Pons (tissue), 1 donor: ENCODE measurements at regions not wholly inside any gene's neighbourhood (a gene's known extent, or its start where the extent isn't known, plus 50 kb on each side); places are given as distances from the start of the nearest gene placed in this dataset.
"Not testable (repeated sequence)": the region's sequence is repeated elsewhere in the genome, so short reads cannot be mapped to it uniquely, and the experiment has no call there.

Experiments used
- DNase-seq: peaks from one replicate; pipeline ENCODE4 v3.0.0-alpha.2; 2016; ENCODE audit warnings: low spot score

DNA sequence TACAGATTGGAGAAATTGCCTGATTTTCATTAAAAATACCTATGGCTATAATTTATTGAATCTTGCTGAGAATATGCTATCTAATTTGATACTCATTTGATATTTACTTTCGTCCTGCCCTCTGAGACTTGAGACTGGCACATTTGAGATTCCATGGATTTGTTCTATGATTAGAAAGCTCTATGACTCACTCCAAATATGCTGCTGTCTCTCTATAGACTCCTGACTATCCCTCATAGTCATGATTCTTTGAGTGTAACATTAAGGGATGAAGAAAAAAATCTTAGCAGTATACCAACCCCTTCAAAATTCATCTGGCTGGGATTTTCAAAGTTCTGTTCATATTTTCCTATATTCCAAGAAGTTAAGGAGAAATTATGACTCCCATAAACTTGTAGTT, 191.9 kb downstream of the LRIG3 start:
- DNase-seq = no peak

DNA sequence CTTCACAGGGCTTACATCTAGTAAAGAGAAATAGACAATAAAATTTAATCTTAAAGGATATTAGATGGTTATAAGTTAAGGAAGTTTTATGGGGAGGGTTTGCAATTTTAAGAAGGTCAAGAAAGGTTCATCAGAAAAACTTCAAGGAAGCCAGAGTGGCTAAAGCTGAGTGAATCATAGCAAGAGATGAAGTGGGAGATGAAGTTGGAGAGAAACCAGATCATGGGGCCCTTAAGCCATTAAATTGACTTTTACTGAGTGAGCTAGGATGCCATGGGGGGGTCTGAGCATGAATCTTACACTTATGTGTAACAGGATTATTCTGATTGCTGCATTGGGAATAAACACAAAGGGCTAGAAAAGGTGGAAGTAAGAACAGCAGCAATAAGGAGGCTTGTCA, 189.2 kb downstream of the LRIG3 start:
- no peak for DNase-seq

DNA sequence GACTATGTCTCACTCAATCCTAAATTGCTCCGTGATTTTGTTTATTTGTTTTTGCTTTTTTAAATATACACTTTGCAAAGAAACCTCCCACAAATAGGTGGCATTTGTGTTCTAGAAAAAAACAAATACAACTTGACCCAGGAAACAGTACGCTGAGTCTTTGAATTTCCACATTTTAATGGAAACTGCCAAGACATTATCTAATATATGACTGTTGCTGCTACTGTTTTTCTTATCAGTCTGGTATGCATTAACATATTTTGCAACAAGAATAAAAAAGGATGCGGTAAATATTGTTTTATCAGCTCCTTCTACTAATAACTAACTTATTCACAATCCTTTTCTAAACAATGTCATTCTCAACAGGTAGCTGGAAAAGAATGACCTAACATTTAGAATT, 187.4 kb downstream of the LRIG3 start:
- no peak for DNase-seq

DNA sequence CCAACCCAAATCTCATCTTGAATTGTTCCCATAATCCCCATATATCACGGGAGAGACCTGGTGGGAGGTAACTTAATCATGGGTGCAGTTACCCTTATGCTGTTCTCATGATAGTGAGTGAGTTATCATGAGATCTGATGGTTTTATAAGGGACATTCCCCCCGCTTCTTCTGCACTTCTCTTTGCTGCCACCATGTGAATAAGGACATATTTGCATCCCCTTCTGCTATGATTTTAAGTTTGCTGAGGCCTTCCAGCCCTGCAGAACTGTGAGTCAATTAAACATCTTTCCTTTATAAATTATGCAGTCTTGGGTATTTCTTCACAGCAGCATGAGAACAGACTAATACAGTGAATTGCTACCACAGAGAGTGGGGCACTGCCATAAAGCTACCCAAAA, 179.1 kb downstream of the LRIG3 start:
- no peak for DNase-seq

DNA sequence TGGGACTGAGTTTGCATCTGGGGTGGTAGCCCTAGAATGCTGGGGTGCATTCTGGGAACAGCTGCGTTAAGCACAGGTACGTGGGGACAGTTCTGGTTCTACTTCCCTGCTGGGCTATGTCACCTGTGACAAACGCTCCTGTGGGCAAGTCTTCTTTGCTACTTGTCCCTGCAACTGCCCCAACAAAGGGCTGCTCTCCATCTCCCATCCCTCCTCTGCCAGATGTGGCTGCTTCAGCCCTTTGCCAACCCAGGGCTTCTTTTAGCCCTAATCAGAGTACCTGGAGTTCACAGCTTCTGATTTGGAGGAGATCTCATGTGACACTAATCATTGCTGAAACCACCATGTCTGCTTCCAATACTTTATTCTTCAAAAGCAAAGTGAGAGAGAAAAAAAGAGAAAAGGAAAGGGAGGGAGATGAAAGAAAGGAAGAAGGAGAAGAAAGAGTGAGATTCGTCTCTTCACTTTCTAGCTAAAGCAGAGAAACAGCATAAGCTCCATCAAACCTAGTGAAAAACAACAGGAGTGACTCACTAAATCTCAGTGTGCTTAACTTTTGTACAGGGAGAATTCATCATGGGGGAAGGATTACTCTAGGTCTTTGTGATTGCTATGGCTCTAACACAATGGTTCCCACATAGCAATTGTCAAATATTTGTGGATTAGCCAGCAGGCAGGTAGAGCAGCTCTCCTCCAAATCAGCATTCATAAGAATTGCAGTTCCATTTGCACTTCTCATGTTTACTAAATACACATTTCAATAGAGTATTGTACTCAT, 174.8 kb downstream of the LRIG3 start:
- no peak for DNase-seq

DNA sequence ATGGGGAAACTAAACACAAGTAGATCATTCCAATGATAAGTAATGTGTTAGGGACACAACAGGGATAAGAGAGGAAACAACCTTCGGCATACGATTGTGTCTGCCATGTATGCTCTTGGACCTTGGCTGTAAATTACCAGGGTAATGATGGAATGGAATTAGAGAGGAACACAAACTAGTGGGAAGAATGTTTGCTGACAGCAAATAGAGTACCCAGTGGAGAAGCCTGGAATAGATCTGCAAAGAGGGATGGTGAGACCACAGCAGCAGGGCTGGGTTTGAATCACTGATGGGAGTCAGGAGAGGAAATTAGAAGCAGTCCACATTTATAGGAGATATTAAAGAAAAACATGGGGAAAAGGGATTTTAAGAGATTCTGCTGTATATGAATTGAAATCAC, 172.8 kb downstream of the LRIG3 start:
- no peak for DNase-seq

DNA sequence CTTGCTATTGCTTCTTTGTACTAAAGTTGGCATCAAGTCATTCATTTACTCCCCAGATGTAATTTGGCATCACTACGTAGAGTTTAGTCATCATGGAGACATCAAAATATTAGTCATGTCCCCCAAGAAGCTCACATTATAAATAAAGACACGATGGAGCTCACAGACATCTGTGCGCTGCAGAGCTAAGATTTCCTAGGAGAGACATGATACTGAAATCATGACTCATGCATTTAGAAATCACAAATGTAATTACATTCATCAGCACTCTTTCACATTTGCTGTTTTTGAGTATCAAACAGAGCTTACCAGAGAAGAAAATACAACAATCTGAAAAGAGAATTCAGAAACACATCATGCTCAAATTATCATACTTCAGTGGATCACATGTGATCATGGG, 169.8 kb downstream of the LRIG3 start:
- DNase-seq = no peak

DNA sequence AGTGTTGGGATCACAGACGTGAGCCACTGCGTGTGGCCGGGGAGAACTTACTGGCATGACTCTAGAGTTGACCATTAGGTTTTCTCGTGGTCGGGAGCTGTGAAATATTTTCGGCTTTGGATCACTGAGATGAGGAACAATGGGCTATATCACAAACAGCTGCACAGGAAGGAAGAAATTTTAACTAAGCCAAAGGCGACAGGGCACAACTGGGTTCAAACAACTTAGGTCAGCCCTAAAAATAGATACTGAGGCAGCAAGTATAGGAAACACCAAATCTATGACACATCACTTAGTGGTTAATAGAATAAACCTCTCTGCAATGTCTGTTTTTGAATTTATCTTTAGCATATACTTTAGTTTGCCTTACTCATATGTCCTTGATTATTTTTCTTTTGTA, 162.9 kb downstream of the LRIG3 start:
- DNase-seq = no peak

DNA sequence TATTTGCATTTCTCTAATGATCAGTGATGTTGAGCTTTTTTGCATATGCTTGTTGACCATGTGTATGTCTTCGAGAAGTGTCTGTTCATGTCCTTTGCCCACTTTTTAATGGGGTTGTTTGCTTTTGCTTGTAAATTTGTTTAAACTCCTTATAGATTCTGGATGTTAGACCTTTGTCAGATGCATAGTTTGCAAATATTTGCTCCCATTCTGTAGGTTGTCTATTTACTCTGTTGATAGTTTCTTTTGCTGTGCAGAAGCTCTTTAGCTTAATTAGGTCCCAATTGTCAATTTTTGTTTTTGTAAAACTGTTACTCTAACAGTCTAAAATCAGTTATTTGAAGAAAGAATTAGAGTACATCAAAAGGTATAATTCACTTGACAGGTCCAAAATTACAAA, 160.6 kb downstream of the LRIG3 start:
- DNase-seq = not testable (repeated sequence)

DNA sequence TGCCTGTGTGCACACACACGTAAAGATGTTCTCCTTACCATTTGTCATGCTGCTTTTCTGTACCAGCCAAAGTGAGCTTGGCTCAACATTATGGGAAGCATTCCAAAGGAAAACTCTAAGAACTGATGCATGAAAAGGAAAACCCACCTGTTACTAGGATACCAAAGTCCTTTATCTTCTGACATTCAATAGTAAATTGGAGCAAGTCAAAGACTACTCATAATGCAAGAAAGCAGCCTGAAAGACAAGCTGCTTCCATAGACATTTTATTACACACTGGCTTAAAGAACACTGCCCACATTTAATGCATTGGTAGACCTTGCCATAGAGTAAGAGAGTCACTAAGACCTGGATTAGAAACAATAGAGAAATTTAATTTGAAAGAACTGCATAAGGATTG, 159.0 kb downstream of the LRIG3 start:
- no peak for DNase-seq

DNA sequence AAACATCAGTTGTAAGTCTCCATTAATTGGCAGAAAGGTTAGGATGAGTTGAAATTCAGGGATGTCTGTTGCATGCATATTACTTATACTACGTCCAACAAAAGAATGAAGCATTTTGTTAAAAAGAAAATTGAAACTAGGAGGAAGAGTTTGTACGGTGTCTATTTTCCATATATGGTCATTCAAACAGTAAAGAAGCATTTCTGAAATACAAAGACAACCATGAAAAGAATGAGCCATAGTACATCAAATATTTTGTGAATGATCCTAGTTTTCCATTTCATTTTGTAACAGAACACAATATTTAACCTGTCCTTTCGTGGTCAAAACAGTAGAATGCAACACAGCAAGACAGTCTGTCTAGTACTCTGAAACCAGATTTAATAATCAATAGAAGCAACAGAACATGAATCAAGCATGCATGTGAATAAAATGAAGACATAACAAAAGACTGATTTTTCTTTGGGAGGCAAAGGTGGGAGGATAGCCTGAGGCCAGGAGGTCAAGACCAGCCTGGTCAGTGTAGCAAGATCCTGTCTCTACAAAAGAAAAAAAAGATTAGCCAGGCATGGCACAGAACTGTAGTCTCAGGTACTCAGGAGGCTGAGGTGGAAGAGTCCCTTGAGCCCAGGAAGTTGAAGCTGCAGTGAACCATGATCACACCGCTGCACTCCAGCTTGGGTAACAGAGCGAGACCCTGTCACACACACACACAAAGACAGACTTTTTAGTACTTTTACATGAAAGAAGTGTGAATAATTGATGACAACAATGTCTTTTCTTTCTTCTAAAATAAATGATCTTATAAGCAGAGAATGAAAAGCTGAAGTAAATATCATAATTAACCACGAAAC, 156.0 kb downstream of the LRIG3 start:
- no peak for DNase-seq

DNA sequence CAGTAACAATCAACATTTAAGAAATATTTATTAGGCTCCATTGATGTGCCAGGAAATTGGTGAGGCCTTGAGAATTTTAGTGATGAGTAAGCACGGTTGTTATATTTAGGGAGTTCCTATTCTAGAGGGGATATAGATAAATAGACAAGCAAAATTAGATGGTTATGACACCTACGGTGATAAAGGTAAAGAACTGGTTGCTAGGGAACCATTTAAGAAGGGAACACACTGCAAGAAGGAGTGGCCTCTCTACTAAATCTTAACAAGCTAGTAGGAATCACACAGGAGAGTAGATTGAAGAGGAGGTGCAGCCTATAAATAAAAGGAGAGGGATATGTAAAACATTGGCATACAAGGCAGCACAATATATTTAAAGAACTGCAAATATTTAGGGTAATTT, 155.2 kb downstream of the LRIG3 start:
- no peak for DNase-seq

DNA sequence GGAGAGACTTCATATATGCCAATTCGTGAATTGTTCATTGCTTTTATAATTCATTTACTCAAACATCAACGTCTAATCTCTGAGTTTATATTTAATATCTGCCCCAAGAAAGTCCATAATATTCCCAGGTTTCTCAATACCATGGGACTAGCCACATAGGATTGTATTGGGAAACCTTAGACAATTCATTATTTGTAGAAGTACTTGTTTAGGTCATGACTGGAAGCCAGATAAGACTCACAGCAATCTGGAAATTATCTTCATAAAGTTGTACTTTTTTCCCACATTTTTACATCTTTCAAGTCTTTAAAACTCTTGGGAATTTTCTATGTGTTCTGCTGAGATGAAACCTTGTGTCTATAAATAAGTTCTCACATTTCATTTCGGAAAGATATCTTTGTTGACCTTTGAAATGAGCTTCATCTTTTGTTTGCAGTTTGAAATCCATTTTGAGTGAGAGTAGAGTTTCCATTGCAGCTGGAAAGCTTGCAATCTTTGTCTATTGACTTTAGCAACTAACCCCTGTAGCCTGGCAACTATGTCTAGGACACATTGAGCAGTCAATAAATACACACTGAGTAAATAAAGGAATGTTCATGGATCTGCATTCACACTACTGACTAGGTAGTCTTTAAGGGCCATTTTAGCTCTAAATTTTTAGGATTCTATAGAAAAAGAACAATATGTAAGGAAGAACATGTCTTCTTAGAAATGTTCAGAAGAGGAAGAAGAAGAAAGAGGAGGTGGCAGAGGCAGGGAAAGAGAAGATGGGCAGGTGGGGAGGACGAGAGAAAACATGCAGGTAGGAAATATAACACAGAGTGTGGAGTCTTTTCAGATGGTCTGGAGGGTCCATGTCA, 154.4 kb downstream of the LRIG3 start:
- no peak for DNase-seq

DNA sequence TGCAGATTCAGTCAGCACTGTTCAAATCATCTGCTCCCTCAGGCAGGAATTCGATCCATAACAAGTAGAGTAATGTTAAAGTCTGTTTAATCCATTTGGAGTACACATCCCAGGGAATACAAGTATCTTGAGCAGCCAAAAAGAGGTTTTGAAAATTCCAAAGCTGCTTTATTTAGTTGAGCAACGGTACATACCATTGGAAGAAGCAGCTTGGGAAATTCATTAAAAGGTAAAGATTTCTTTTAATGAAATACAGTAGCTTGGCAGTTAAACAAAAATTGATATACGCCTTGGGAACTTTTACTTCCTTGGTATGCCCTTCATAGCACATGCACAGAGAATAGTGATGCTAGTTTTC, 153.8 kb downstream of the LRIG3 start:
- no peak for DNase-seq

DNA sequence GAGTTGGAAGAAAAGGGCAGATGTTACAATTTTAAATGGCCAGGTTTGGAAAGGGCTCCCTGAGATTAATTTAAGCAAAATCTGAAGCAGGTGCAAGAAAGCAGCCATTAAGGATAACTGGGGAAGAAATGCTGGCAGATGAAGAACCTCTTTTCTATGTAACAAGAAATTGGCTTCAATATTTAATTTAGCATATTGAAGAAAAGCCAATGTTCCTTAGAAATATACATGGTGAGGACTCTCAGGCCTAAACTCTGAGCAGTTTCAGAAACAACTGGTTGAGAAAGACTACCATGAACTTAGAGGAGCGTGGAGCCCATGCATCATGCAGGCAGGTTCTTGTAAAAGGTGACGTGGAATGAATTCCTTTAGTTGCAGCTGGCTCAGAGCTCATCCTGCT, 152.8 kb downstream of the LRIG3 start:
- no peak for DNase-seq

DNA sequence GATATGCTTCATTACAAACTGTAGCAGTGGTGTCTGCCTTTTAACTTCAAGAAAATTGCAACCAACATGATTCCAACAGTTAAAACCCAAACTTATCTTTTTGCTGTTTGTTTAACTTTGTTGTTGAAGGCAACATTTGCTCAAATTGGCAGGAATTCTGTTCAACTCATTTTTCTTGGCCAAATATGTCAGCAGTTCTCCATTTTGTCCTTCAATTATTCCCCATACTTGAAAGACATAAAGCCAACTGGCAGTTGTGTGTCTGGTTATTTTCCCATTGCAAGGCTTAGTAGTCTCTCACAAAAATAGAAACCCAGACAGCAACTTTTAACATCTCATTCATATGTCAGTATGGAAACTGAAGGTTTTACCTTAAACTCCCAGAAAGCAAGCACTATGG, 146.3 kb downstream of the LRIG3 start:
- DNase-seq = no peak

DNA sequence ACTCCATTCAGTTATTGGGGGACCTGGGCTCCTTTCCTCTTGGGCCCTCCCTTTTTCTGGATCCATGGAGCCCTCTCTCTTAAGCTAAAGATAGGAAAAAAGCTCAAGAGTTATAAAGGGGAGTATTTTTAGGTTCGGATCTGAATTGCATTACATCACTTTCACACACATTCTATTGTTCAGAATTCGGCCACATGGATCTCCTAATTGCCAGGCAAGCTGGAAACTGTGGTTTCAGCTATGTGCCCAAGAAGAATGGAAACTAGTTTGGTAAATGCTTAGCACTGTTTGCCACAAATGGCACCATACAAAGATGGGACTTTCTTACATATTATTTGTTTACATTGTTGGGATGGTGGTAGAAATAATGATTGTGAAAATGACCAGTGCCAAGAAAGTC, 145.6 kb downstream of the LRIG3 start:
- no peak for DNase-seq

DNA sequence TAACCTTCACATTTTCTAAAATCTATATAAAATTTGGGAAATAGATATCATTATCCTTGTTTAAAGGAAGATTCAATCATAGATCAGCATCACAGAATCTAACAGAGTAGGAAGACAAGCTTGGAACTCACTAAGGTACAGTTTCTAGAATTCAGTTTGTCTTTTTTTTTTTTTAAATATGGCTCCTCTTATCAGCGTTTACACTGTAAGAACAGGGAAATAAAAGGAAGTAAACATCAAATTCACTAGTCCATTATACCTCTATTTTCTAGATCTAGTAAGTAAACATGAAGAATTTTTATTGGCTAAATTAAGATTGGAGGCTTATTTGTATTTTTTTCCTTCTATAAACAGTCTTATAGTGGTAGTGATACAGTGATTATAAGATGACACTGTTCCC, 144.9 kb downstream of the LRIG3 start:
- DNase-seq = no peak

DNA sequence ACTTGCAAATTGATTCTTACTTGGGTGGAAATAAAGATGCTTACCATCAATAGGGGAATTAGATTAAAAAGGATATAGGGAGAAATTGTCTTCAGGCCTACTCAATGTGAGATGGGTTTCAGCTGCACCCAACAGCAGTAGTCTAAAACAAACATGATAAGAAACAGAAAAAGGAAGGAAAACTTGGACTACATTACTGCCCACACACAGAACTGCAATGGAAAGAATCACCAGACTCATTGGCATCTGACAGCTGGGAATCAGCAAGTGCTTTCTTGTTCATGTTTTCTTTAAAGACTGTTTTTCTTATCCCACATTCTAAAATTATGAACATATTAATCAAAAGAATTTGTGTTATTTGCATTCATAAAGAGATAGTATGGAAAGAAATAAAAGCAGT, 144.2 kb downstream of the LRIG3 start:
- no peak for DNase-seq

DNA sequence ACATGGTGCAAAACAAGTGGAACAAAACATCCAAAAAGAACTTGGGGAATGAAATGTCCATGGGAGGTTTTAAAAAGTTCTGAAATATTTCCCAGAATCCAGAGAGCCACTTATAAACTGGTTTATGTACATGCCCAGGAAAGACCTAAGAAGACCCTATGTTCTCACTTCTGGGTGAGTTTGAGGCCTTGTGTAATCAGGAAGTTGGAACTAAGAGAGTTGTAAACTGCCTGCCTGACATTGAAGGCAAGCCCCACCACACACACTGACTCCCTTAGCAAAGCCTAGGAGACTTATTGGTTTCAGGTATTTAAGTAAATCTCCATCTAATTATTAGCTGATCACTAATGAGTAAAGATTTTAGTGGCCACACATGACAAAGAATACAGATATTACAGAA, 142.5 kb downstream of the LRIG3 start:
- DNase-seq = no peak

DNA sequence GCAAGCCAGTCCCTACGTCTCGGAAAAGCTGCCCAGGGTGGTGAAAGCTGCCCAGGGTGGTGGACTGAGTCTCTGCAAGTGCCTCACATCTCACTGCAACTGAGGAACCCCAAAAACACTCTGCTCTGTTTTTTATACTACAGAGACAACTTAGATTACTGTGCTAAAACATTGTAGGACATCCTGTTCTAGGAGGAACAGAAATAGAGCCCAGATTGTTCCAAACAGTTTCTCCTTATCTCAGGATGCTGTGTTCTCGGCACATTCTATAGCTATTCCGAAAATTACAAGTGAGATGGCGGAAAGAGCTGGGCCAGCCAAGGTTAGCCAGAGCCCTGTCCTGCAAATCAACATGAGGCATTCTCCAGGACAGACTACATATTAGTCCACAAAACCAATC, 138.7 kb downstream of the LRIG3 start:
- DNase-seq = no peak

DNA sequence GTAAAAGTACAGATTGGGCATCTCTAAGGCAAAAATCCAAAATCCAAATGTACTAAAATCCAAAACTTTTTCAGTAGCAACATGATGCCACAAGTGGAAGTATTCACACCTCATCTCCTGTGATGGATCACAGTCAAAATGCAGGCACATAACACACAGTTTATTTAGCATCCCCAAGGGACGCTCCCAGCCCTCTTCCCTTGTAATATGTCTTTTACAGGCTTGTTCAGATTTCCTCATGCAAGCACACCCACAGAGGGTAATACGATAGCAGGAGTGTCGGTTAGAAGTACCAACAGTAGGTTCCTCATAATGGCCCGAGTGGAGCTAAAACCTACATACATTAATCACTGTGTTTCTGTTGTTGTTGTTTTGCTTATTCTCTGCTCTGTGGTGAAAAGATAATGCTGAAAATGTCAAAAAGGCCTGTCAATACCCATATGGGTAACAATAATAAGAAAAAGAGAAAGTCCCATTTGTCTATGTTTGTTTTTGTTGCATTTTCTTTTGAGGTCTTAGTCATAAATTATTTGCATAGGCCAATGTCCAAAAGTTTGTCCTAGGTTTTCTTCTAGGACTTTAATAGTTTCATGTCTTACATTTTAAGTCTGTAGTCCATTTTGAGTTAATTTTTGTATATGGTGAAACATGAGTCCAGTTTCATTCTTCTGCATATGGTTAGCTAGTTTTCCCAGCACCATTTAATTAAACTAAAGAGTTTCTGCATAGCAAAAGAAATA, 133.1 kb downstream of the LRIG3 start:
- no peak for DNase-seq
